NCI-H128 (cell line): ENCODE measurements at regions not wholly inside any gene's neighbourhood (a gene's known extent, or its start where the extent isn't known, plus 50 kb on each side); places are given as distances from the start of the nearest gene placed in this dataset.

Experiments
- DNase-seq: peaks from one replicate; lab custom pipeline; 2025; ENCODE audit not compliant: unreplicated experiment; lab: John Stamatoyannopoulos, UW

DNA sequence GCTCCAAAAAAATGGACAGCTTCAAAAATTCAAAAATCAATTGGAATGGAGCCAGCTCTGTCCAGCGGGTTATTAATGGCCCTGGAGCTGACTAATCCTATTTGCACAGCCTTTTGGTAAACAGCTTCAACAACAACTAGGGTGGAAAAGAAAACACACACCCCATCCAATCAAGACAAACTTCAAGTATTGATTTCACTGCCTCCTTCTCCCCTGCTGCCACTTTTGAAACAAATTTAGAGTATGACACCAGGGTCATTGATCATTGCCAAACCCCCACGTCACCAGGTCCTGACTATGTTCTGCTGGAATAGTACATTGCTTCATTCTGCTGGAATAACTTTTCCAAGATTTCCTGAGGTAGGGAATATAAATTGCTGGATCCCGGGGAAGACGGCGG lies 56.8 kb upstream of the GTF3A start:
- no peak for DNase-seq

- no peak for DNase-seq
Observed at GRCh38 chr13:27370305-27370872, 54.0 kb upstream of the GTF3A start.

GRCh38 chr13:27371932-27372331 lies 52.5 kb upstream of the GTF3A start:
- no peak for DNase-seq

DNA sequence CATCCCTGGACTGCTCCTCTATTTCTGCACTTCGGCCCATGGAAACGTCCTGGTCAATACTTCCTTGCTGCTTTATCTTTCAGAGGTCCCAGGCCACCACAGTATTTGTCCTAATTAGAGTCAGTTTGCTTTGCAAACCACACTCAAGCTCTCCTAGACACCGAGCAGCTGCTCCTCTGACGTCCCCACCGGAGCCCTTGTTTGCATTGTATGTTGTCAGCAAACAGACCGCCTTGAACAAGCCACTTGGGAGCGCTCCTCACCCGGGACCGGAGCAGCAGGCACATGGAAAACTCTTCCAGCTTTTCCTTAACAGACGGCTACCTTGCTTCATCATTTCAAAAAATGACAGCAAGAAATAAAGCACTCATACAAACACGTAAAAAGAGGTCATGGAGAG lies 51.5 kb upstream of the GTF3A start:
- peak; percentile 31 for DNase-seq

- no peak for DNase-seq
Observed at GRCh38 chr13:27374126-27374613, 50.2 kb upstream of the GTF3A start.
